ENCODE measurements at regions not wholly inside any gene's neighbourhood (a gene's known extent, or its start where the extent isn't known, plus 50 kb on each side); places are given as distances from the start of the nearest gene placed in this dataset.

GRCh38 chr2:15799432-15799827, 140.9 kb upstream of the MYCN start:
- Histone ChIP-seq H3K4me1 (peaks cover 8 to 23% (median 15%) of the 10 kb centered on the region in 4 donors), H3K27me3 (peaks cover 0 to 4% (median 0%) of the 10 kb centered on the region in 4 donors), H3K4me3 (no peak overlapping the region), H3K36me3 (no peaks in the 10 kb centered on the region), H3K9me3 (no peaks in the 10 kb centered on the region), H3K27ac (replicated peaks in 1 of 4) (no peak overlapping the region)
- intact Hi-C loops (cut with DNase I) = no loop called here
- 83% methylated on average over 3 of the region's 3 CpGs for WGBS
- TF ChIP-seq EP300 (IDR thresholded peaks at IDR 0.05) (no peak), POLR2A (IDR thresholded peaks at IDR 0.05; ENCODE audit: low read depth) (no peak), POLR2AphosphoS5 (IDR thresholded peaks at IDR 0.05) (no peak), CTCF (IDR thresholded peaks at IDR 0.05) (no peak)
- no peak for DNase-seq (ENCODE audit: extremely low spot score)

GRCh38 chr2:15800495-15801329, 139.6 kb upstream of the MYCN start:
- no peak overlapping the region for H3K4me3 ChIP-seq
- intact Hi-C loops (cut with DNase I) = no loop called here
- H3K9me3 ChIP-seq = no peaks in the 10 kb centered on the region
- WGBS = 91% methylated on average over 17 of the region's 17 CpGs
- no peak for DNase-seq (ENCODE audit: extremely low spot score)
- no peaks in the 10 kb centered on the region for H3K36me3 ChIP-seq
- H3K27me3 ChIP-seq = peaks cover 0 to 4% (median 0%) of the 10 kb centered on the region in 4 donors
- peaks cover 2 to 13% (median 6%) of the 10 kb centered on the region in 4 donors for H3K4me1 ChIP-seq
- TF ChIP-seq CTCF (IDR thresholded peaks at IDR 0.05) (no peak), EP300 (IDR thresholded peaks at IDR 0.05) (no peak), POLR2AphosphoS5 (IDR thresholded peaks at IDR 0.05) (no peak), POLR2A (IDR thresholded peaks at IDR 0.05; ENCODE audit: low read depth) (no peak)
- no peak overlapping the region for H3K27ac ChIP-seq (replicated peaks in 1 of 4)

- 93% methylated on average over 14 of the region's 14 CpGs for WGBS
- intact Hi-C loops (cut with DNase I) = no loop called here
- no peak for DNase-seq (ENCODE audit: extremely low spot score)
- Histone ChIP-seq H3K4me3 (no peak overlapping the region), H3K27ac (replicated peaks in 1 of 4) (no peak overlapping the region), H3K36me3 (no peaks in the 10 kb centered on the region), H3K27me3 (peaks cover 0 to 4% (median 0%) of the 10 kb centered on the region in 4 donors), H3K4me1 (peaks cover 0 to 8% (median 0%) of the 10 kb centered on the region in 4 donors), H3K9me3 (no peaks in the 10 kb centered on the region)
- no peak for TF ChIP-seq EP300 (IDR thresholded peaks at IDR 0.05)
- no peak for TF ChIP-seq POLR2A (IDR thresholded peaks at IDR 0.05; ENCODE audit: low read depth)
- no peak for TF ChIP-seq POLR2AphosphoS5 (IDR thresholded peaks at IDR 0.05)
- TF ChIP-seq CTCF (IDR thresholded peaks at IDR 0.05) = no peak
Measured at GRCh38 chr2:15801439-15801838, 138.9 kb upstream of the MYCN start.

- Histone ChIP-seq H3K4me3 (no peak overlapping the region), H3K27ac (replicated peaks in 1 of 4) (no peak overlapping the region), H3K36me3 (no peaks in the 10 kb centered on the region), H3K4me1 (peaks cover 0 to 8% (median 0%) of the 10 kb centered on the region in 4 donors), H3K27me3 (peaks cover 0 to 4% (median 0%) of the 10 kb centered on the region in 4 donors), H3K9me3 (no peaks in the 10 kb centered on the region)
- WGBS = 97% methylated on average over 6 of the region's 6 CpGs
- TF ChIP-seq CTCF (IDR thresholded peaks at IDR 0.05) (no peak), EP300 (IDR thresholded peaks at IDR 0.05) (no peak), POLR2AphosphoS5 (IDR thresholded peaks at IDR 0.05) (no peak), POLR2A (IDR thresholded peaks at IDR 0.05; ENCODE audit: low read depth) (no peak)
- intact Hi-C loops (cut with DNase I) = no loop called here
- DNase-seq (ENCODE audit: extremely low spot score) = no peak
Measured at GRCh38 chr2:15801904-15802303, 138.4 kb upstream of the MYCN start.

Measured in esophagus muscularis mucosa (tissue), 4 donors.